ENCODE measurements at regions not wholly inside any gene's neighbourhood (a gene's known extent, or its start where the extent isn't known, plus 50 kb on each side); places are given as distances from the start of the nearest gene placed in this dataset.
"Not testable (repeated sequence)": the region's sequence is repeated elsewhere in the genome, so short reads cannot be mapped to it uniquely, and the experiment has no call there.

DNA sequence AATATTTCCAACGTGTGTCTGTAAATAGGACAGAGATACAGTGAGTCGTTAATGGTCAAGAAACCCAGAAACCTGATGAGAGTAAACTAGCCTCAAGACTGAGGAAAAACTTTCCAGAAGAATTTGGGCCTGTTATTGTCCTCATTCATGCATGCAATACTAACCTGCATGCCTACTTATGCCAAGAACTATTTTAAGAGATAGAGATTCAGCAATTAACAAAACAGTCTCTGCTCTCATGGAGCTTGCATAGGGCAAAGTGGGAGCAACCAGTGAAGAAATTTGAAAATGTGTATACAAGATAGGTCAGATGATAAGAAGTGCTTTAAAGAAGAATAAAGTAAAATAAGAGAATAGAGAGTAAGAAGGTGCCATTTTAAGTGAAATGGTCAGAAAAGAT lies 66.1 kb upstream of the FRG1 start:
- DNase-seq (ENCODE audit: low read depth in 4 of 4, low spot score in 3 of 4) = no peak

DNA sequence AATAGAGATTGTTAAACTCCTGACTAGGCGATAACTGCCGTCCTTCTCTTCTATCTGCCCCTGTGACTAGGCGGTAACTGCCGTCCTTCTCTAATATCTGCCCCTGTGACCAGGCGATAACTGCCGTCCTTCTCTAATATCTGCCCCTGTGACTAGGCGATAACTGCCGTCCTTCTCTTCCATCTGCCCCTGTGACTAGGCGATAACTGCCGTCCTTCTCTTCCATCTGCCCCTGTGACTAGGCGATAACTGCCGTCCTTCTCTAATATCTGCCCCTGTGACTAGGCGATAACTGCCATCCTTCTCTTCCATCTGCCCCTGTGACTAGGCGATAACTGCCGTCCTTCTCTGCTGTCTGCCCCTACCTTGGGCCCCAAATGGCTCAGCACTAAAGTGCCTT lies 59.5 kb upstream of the FRG1 start:
- not testable (repeated sequence) for DNase-seq (ENCODE audit: low read depth in 4 of 4, low spot score in 3 of 4)

DNA sequence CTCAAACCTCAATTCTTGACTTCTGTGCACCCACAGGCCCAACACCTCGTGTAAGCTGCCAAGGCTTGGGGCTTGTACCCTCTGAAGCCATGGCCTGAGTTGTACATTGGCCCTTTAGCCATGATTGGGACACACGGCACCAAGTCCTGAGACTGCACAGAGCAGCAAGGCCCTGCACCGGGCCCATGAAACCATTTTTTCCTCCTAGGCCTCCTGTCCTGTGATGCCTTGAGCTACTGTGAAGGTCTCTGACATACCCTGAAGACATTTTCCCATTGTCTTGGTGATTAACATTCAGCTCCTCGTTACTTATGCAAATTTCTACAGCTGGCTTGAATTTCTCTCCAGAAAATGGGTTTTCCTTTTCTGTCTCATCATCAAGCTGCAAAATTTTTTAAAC lies 52.3 kb upstream of the FRG1 start:
- DNase-seq (ENCODE audit: low read depth in 4 of 4, low spot score in 3 of 4) = not testable (repeated sequence)
